Esophagus (tissue), 2 donors: ENCODE measurements at regions not wholly inside any gene's neighbourhood (a gene's known extent, or its start where the extent isn't known, plus 50 kb on each side); places are given as distances from the start of the nearest gene placed in this dataset.

Source experiments
- H3K27ac ChIP-seq, 2 donors: one replicate each; pipeline ENCODE4 v1.5.1; 2013; ENCODE audit warnings: low read depth in 2 of 2, mild to moderate bottlenecking in 2 of 2, inconsistent platforms in 1 of 2, low read length in 1 of 2, moderate library complexity in 1 of 2
- H3K27me3 ChIP-seq, 2 donors: one replicate each; pipeline ENCODE4 v1.6.1; 2013; ENCODE audit warnings: low read length in 2 of 2, control low read depth in 1 of 2, mild to moderate bottlenecking in 1 of 2; ENCODE audit not compliant: insufficient read depth in 2 of 2, control insufficient read depth in 1 of 2
- H3K36me3 ChIP-seq, 2 donors: one replicate each; pipeline ENCODE4 v1.6.1; 2013; ENCODE audit warnings: low read length in 1 of 2; ENCODE audit not compliant: control insufficient read depth in 2 of 2, insufficient read depth in 2 of 2
- H3K4me1 ChIP-seq, 2 donors: one replicate each; pipeline ENCODE4 v1.6.1; 2013; ENCODE audit warnings: low read length in 1 of 2; ENCODE audit not compliant: control insufficient read depth in 2 of 2, insufficient read depth in 2 of 2
- H3K4me3 ChIP-seq, 2 donors: one replicate each; pipeline ENCODE4 v1.5.1; 2013; ENCODE audit warnings: low read length in 2 of 2, mild to moderate bottlenecking in 2 of 2, low read depth in 1 of 2, moderate library complexity in 1 of 2
- H3K9me3 ChIP-seq, 2 donors: one replicate each; pipeline ENCODE4 v1.6.1; 2013; ENCODE audit warnings: mild to moderate bottlenecking in 2 of 2, low read depth in 1 of 2, low read length in 1 of 2, moderate library complexity in 1 of 2; ENCODE audit not compliant: control insufficient read depth in 2 of 2, insufficient read depth in 1 of 2
- WGBS, 2 donors: extraction: QIAGEN DNeasy Blood & Tissue Kit; methylation state at CpG; one replicate each; pipeline ENCODE4 v1.1.7; 2013; 5-methylcytosine and 5-hydroxymethylcytosine counted together
- donor health status: healthy with polysubstance abuse.
- donor health status: Bipolar disorder and iron deficiency.

DNA sequence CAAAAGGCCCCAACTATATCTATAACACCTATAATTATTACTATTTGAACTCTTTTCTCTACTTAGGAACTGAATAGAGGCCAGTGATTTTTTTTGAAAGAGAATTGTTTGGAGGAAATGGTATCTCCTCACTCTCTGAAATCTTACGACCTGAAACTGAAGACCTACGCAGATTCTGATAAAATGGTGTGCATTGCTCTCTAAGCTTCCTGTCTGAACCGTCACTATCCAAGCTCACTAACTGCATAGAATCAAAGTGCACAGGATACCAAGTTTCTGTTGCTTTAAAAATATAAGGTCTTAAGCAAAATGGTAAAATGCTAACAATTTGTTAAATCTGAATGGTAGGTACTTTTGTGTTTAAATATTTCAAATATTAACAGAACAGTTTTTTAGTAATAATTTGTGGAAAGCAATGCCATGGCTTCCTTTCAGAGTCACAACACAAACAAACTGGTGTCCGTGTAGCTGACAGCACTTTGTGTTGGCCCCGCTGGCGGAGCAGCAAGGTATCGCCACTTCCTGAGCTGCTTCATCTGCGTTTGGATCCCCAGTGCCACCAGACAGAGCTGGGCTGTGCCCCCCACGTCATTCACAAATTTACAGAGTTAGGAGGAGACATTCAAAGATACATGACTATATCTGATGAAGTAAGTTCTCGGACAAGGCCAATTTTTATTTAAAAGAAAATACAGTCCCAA, 313.9 kb downstream of the FBXW7 start:
- H3K27me3 ChIP-seq, result no peaks in the 10 kb centered on the region
- 89 to 91% methylated on average over 10 of the region's 10 CpGs for WGBS, 2 donors
- H3K36me3 ChIP-seq, result no peaks in the 10 kb centered on the region
- H3K4me3 ChIP-seq, result no peak overlapping the region
- peaks cover 0 to 4% of the 10 kb centered on the region in 2 donors for H3K4me1 ChIP-seq
- H3K27ac ChIP-seq, result no peak overlapping the region
- peaks cover 0 to 4% of the 10 kb centered on the region in 2 donors for H3K9me3 ChIP-seq

- Histone ChIP-seq H3K36me3 (no peaks in the 10 kb centered on the region), H3K9me3 (peaks cover 0 to 4% of the 10 kb centered on the region in 2 donors), H3K27ac (no peak overlapping the region), H3K27me3 (no peaks in the 10 kb centered on the region), H3K4me1 (peaks cover 0 to 4% of the 10 kb centered on the region in 2 donors), H3K4me3 (no peak overlapping the region)
- 59 to 82% methylated on average over 2 of the region's 2 CpGs for WGBS, 2 donors
These were observed 315.7 kb downstream of the FBXW7 start for GRCh38 chr4:152220201-152220666.

DNA sequence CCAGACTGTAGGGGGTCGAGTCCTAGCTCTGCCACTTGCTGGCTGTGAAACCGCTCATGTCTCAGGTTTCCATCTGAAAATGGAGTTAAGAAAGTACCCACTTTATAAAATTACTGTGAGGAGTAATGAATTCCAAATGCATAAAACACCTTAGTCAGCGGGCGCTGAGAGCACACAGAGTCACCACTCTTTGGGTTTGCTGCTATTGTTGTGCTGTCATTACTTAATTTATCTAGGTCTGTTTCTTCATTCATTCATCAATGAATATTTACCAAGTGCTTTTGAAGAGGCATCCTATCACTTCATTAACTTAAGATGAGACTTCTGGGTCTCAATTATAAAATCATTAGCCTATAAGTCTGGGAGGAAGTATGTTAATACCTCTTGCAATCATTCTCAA, 317.3 kb downstream of the FBXW7 start:
- no peak overlapping the region for H3K4me3 ChIP-seq
- WGBS, 2 donors, result 82 to 90% methylated on average over 4 of the region's 4 CpGs
- H3K4me1 ChIP-seq, result peaks cover 0 to 4% of the 10 kb centered on the region in 2 donors
- no peaks in the 10 kb centered on the region for H3K36me3 ChIP-seq
- no peaks in the 10 kb centered on the region for H3K9me3 ChIP-seq
- no peak overlapping the region for H3K27ac ChIP-seq
- H3K27me3 ChIP-seq, result peaks cover 0 to 3% of the 10 kb centered on the region in 2 donors

DNA sequence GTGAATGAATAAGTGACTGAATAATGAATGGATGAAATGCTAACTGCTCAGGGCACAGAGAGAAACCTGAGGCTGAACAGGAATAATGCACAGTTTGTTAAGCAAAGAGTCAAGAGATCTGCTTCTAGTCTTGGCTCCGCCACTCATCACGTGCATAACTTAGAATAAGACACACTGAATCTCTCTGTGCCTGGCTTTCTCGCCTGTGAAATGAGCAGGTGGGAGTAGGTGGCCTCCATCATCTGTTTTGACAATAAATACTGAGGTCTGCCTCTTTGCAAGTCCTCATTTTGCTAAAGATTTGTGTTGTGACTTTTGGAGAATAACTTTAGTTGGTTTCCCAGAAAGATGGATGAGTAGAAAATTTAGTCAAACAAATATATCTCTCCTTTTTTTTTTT, 318.0 kb downstream of the FBXW7 start:
- peaks cover 0 to 3% of the 10 kb centered on the region in 2 donors for H3K27me3 ChIP-seq
- H3K9me3 ChIP-seq, result no peaks in the 10 kb centered on the region
- no peak overlapping the region for H3K4me3 ChIP-seq
- no peaks in the 10 kb centered on the region for H3K36me3 ChIP-seq
- peaks cover 0 to 4% of the 10 kb centered on the region in 2 donors for H3K4me1 ChIP-seq
- WGBS, 2 donors, result 78 to 90% methylated on average over 3 of the region's 3 CpGs
- no peak overlapping the region for H3K27ac ChIP-seq

GRCh38 chr4:152211936-152212653, 323.8 kb downstream of the FBXW7 start:
- Histone ChIP-seq H3K9me3 (no peaks in the 10 kb centered on the region), H3K27ac (no peak overlapping the region), H3K4me3 (no peak overlapping the region), H3K27me3 (peaks cover 0 to 3% of the 10 kb centered on the region in 2 donors), H3K4me1 (no peaks in the 10 kb centered on the region), H3K36me3 (no peaks in the 10 kb centered on the region)
- 62 to 71% methylated on average over 7 of the region's 7 CpGs for WGBS, 2 donors

DNA sequence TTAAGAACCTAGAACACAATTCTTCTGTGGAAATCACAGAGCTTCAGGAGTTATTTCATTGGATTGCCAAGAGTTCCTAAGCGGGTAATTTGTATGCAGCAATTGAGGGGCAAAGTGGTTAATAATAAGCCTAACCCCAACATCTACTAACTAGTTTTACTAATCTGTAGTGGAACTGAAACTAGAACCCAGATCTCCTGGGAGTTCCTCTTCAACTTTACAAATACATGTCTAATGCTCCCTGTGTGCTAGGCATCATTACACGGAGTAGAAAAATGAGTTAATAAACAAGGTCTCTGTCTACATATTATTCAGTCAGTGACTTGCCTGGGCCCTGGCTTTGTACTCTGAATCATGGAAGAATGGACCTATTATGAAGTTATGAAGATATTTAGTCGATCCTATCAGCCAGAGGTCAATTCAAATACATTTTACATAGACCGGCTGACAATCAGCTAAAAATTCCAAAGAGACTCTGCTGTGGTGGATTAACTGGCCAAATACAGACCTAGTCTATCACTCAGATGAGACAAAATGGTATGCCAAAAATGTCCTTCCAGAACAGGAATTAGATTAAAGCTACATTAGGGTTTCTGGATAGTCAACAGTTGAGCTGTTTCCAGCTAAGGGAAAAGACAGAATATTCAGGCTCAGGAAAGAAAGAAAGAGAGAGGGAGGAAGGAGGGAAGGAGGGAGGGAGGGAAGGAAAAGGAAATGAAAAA, 326.0 kb downstream of the FBXW7 start:
- H3K27me3 ChIP-seq, result peaks cover 0 to under 1% of the 10 kb centered on the region in 2 donors
- no peak overlapping the region for H3K27ac ChIP-seq
- 71 to 78% methylated on average over 4 of the region's 4 CpGs for WGBS, 2 donors
- H3K4me3 ChIP-seq, result no peak overlapping the region
- H3K9me3 ChIP-seq, result no peaks in the 10 kb centered on the region
- no peaks in the 10 kb centered on the region for H3K36me3 ChIP-seq
- no peaks in the 10 kb centered on the region for H3K4me1 ChIP-seq

GRCh38 chr4:152207378-152207720, 328.5 kb downstream of the FBXW7 start:
- Histone ChIP-seq H3K27me3 (no peaks in the 10 kb centered on the region), H3K27ac (no peak overlapping the region), H3K4me3 (no peak overlapping the region), H3K9me3 (no peaks in the 10 kb centered on the region), H3K4me1 (no peaks in the 10 kb centered on the region), H3K36me3 (no peaks in the 10 kb centered on the region)
- WGBS, 2 donors, result 77 to 81% methylated on average over 2 of the region's 2 CpGs

GRCh38 chr4:152206646-152207377, 329.1 kb downstream of the FBXW7 start:
- Histone ChIP-seq H3K4me3 (no peak overlapping the region), H3K36me3 (no peaks in the 10 kb centered on the region), H3K4me1 (no peaks in the 10 kb centered on the region), H3K27me3 (no peaks in the 10 kb centered on the region), H3K27ac (no peak overlapping the region), H3K9me3 (no peaks in the 10 kb centered on the region)
- 67 to 72% methylated on average over 8 of the region's 8 CpGs for WGBS, 2 donors

DNA sequence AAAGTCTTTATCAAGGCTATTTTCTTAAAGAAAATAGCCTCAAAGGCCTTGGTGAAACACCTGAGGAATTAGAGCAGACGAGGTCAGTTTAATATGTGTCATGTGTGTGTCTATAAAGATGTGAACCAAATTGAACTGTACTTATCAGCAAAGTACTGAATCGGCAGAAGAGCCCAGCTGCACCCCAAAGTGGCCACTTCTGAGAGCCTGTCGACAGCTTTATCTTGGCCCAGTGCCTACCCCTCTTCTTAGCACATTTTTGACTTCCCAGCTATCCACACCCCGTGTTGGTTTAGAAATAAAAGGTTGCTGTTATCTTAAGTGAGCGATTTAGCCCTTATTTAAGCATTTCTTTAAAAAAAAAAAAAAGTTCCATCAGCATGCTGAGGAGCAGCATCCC, 329.7 kb downstream of the FBXW7 start:
- H3K36me3 ChIP-seq, result no peaks in the 10 kb centered on the region
- H3K4me3 ChIP-seq, result no peak overlapping the region
- no peaks in the 10 kb centered on the region for H3K9me3 ChIP-seq
- H3K27me3 ChIP-seq, result no peaks in the 10 kb centered on the region
- WGBS, 2 donors, result 58 to 68% methylated on average over 5 of the region's 5 CpGs
- no peaks in the 10 kb centered on the region for H3K4me1 ChIP-seq
- H3K27ac ChIP-seq, result no peak overlapping the region
